ENCODE measurements at regions not wholly inside any gene's neighbourhood (a gene's known extent, or its start where the extent isn't known, plus 50 kb on each side); places are given as distances from the start of the nearest gene placed in this dataset.

DNA sequence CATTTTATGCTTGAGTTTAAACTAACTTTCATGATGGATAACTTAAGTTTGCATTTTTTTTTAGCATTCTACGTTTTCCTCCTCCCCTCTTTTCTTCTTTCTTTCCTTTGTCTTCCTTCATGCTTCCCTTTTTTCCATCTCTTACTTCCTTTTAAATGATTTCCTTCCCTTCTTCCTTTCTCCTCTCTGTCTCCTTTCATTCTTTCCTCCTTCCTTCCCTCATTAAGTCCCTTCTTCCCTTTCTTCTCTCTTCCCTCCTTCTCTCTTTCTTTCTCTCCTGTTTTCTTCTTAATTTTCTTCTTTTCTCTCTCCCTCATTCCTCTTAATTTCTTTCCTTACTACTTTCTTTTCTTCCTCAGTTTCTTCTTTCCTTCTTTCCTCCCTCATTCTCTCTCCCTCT is 376.0 kb downstream of the LRIG3 start:
- DNase-seq, result no peak

DNA sequence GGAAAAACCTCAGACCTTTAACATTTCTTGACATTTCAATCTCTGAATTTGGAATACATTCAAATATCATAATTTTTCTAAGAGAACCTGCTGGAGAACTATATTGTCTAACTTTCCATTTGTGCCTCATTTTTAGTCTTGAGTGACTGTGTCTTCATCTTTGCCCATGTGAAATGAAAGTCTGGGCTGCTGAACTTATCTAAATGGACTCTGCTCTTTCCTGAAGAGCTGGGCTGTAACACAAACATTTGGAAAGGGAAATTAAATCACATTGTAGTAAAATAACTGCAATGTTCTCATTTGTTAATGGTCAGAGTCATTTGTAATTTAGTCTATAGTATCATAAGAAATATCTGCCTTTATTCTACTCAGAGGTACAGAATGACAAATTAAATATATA is 373.1 kb downstream of the LRIG3 start:
- no peak for DNase-seq

DNA sequence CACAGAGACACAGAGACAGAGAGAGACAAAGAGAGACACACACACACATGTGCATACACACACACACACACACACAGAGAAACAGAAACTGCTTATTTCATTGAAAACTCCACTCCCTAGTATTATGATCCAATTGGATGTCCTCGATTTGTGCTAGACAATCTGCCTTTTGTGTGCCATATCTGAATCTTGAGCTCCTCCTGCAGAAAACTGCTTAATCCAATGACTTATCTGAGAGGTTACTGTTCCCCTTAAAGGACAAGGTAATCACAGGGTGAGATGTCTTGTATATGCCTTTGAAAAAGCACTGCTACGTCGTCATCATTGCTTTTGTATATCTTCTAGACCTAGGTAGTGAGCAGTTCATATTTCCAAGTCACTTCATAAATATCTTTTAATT is 371.5 kb downstream of the LRIG3 start:
- no peak for DNase-seq

DNA sequence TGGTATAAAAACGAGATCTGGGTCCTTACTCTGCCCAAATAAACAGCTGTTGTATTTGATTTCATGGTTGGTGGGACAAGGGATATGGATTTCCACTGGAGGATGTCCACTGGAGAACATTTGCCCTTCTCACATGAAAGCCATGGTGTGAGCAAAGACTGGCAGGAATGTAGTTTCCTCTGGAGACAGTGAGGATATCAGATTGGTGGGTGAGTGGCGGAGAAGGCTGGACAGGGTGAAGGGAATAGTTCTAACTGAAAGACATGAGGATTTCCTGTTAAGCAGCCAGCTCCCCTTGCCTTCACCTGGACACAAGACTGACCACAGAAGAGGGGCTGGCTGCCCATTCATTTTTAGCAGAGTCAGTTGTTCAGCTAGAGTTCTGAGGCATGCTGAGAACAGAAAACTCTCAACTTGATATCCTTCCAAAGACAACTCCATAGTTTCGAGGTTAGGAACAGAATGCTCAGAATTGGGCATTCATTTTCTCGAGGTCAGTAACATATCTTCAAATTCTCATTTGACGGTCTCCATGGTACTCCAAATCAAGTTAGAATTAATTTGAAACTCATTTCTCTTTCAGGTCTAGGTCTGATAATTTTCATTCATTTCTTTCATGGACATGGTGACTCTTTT is 365.7 kb downstream of the LRIG3 start:
- no peak for DNase-seq

DNA sequence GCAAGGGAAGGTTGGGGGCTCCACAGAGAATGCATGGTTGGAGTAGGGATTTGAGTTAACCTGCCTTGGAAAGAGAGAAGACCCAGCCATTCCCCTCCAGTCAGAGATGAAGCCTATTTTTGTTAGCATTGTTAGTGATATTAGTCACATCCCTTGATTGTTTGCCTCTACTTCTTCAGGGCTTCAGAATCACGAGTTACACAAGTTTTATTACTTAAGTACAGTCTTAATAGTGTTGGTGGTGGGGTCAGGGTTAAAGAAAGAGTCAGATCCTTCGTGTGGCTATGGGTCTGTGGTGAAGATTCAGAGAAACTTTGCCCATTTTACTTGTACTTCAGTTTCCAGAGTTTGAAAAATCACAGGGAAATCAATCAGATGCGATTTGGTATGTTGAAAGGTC is 363.1 kb downstream of the LRIG3 start:
- DNase-seq, result no peak

DNA sequence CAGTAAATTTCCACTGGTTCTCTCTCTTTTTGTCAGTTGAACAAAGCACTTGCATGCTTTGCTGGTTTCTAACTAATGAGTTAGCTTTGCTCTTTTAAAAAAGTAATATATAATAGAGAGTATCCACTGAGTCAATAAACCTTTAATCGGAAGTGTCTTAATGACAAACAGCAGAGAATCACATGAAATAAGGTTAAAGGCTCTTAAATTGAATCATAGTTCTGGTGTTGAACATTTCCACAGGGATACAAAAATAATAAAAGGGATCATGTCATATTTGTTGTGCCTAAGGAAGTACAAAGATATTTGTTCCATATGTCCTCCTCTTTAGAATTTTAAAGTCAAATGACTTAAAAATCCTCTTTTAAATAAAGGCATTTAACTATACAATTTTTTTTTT is 362.6 kb downstream of the LRIG3 start:
- DNase-seq, result no peak

DNA sequence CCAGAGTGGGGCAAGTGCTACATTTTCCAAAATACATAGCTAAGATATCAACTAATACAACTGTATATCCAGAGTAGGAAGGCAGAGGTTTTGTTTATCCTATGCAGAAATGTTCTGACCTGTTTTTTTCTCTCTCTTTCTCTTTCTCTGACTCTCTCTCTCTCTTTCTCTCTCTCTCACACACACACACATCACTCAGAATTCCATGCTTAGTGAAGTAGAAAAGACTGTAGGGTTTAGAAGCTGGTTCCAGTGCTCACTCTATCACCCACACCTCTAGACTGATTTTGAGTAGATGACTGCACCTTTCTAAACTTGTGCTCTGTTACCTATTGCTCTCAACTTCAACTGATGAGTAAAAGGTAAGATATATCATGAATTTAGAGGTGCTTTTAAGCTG is 356.7 kb downstream of the LRIG3 start:
- DNase-seq, result no peak

DNA sequence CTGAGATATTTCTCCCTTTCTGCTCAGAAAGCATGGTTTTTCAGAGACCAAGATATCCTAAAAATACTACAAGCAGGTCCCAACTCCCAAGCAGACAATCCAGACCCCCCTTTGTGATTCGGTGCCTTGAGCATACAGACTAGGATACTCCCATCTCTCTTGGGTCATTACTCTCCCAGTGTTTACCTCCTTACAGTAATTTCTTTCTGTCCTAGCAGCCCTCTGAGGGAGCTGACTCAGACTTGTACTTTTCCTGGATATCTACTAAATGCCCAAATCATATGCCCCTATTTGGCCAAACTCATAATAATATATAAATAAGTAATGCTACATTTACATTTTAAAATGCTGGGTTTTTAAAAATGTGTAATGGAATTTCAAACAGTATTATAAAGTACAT is 355.6 kb downstream of the LRIG3 start:
- DNase-seq, result no peak

DNA sequence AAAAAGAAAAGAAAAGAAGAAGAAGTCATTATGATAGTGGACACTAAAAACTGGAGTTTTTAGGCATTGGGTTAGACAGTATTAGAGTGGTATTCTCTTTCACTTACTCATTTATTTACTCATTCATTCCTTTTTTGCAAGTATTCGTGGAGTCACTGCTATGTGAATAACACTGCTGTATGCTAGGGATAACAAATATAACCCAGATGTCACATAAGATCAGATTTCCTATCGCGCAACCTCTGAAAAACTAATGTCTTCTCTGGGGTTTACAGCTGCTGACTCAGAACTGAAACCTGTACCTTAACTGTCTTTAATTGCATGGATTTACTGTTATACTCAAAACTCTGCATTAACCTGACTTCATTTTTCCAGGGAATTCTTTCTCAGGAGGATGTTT is 353.7 kb downstream of the LRIG3 start:
- no peak for DNase-seq

DNA sequence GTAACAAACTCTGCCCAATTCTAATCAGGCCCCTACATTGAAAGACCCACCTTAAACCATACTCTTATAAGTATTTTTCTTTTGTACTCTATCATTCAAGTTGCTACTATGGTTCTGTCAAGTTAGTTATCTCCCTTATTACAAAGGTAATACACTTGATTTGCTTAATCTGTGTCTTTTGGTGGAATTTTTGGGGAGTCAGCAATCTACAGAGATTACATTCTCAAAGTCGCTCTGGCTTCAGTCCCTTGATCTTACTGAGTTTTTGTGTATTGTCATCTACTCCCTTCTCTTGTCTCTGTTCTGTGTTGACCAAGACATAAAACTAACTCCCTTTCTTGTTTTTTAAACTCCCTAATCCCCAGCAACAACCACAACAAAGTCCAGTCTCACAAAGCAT is 353.1 kb downstream of the LRIG3 start:
- peak; percentile 10 for DNase-seq

DNA sequence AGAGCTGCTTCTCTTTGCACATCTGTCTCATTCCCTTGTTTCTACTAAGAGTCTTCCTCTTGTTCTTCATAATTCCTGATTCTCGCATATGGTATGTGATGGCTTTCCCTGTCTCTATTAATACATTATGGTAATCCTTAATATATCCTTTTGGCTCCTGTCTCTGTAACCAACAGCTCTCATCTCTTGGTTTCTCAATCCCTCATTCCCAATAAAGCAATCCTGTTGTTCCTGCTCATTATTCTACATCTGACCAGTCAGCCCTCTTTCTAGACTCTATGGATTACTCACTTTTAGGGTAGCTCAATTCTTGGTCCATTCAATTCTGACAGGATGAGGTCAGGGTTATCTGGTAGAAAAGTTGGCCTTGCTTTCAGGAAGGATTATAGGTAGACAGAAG is 349.9 kb downstream of the LRIG3 start:
- no peak for DNase-seq

DNA sequence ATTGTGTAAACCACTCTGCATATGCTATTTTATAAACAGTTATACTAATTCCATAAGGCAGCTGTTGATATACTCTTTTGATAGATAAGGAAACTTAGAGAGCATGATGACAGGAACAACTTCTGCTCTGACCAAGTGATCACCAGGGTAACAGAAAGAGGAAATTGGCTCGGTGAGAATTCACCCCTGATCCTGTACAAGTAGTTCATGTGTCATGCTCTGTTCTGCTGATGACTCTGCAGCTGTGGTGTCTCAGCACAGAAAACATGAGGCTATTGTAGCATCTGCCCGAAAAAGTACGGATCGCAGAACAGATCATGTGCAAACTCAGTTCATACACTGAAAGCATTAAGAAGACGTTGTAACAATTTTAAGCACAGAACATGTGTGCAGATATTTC is 345.0 kb downstream of the LRIG3 start:
- no peak for DNase-seq

DNA sequence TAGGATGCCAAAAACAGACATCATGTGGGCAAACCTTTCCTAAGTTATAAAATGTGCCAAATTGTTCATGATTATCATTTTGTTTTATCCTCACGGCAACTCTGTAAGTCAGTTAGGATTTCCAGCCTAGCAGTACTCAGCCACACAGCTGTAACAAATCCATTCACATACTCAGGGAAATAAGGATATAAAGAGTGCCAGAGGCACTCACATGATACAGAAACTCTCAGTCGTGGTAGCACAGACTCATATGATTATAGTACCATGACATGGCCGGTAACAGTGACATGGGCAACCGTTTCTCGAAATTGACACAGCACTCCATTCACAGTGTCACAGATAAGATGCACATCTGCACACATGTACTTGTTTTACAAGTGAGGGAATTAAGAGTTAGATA is 344.2 kb downstream of the LRIG3 start:
- DNase-seq, result no peak

DNA sequence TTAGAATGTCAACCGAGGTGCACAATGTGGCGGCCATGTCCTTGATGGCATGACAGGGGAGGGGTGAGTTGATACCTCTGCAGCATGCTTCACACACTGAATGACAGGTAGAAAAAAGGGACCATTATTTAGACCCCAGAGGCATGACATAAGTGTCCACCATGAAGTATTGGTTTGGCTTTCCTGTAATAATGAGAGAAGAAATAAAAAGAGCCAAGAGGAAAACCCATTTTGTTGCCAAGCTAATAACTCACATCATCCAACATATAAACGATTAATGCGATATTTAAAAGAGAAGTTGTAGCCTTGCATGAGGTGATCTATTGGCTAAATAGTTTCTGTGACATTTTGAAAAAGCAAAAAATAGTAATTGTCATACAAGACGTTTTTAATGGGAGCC is 343.4 kb downstream of the LRIG3 start:
- DNase-seq, result no peak

DNA sequence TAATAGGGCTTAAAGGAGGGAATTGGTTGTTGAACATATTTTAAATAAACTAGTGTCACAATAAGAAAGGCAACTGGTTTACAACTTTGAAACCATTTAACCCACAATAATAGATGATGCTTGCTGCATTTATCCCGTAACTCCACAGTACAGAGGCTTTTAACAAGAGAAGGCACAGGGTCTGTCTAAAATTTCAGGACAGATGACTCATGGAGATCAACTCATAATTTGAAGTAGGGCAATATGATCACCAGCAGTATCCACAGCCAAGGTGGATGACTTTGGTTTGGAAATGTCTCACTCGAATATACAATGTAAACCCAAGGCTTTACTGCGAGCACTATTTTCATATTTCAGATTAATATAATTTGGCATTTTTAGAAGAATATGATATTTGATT is 340.2 kb downstream of the LRIG3 start:
- DNase-seq, result no peak

DNA sequence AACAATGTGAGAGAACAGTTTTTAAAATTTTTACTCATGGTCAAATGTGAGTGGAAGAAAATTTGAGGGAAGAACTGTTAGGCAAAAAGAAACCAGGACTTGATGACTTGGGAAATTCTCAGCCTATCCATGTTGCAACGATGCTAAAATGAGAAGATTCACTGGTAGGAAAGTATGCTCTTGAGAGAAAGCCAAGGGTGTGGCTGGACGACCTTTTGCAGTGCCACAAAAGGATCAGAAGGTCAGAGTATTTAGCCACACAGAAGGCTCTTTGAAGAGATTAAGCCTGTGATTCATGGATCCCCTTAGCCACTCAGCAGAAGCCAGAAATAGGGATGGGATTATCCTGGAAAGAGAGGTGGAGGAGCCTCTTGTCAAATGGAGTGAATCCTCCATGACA is 336.8 kb downstream of the LRIG3 start:
- no peak for DNase-seq

DNA sequence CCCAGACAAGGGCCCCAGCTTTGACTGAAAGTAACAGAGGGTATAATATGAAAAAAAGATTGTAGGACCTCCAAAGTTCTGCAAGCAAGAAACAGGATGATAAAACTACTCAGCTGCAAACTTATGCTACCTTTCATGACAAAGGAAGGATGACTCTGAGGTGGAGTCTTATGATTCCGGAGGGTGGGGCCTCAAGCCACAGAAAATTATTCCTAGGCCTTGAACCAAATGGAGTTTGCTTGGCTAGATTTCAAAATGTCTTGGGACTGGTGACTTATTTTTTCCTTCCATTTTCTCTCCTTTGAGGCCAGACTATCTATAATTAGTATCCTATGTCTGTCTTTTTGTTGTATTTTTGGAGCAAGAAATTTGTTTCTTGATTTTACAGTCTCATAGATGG is 336.4 kb downstream of the LRIG3 start:
- DNase-seq, result no peak

DNA sequence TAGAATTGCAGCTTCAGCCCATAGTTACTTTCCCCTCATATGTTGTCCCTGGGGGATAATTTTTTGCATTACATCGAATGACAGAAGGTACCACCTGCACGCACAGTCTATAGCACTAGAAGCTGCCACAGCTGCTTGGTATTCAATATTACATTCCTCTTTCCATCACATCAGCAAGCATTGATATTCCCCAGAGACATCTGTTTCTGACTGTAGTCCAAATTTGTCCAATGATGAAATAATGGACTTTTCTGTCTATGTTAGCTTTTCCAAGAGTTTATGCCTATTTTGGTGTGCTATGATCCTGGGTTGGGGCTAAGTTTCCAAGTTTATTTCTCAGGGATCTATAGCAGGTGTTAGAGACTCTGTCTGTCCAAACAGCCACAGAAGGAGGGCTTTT is 335.4 kb downstream of the LRIG3 start:
- DNase-seq, result no peak

DNA sequence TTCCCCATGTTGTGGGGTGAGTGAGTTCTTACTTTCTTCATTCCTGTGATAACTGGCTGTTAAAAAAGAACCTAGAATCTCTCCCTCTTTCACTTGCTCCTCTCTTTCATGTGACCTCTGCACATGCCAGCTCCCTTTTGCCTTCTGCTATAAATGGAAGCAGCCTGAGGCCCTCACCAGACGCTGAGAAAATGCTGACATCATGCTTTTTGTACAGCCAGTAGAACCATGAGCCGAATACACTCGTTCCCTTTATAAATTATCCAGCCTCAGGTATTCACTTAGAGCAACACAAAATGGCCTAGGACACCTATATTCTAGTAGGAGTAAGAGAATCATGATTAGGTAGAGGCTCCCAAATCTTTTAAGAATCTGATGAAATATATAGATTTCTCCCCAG is 333.5 kb downstream of the LRIG3 start:
- DNase-seq, result no peak

DNA sequence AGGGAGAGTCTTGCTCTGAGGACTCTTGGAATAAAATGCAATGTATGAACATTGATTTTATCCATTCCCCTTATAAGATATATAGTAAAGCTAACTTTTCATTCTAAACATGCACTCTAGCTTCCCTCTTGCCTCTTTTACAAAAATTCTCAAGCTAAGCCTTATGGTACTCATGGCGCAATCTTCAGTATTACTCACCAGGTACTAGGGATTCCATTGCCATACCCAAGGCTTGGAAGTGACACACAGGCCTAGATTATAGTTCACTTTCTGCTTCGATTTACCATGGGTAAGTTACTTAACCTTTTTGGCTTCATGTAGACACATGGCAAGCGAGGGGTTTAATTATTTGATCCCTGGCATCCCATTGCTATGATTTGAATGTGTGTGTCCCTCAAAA is 331.5 kb downstream of the LRIG3 start:
- no peak for DNase-seq

DNA sequence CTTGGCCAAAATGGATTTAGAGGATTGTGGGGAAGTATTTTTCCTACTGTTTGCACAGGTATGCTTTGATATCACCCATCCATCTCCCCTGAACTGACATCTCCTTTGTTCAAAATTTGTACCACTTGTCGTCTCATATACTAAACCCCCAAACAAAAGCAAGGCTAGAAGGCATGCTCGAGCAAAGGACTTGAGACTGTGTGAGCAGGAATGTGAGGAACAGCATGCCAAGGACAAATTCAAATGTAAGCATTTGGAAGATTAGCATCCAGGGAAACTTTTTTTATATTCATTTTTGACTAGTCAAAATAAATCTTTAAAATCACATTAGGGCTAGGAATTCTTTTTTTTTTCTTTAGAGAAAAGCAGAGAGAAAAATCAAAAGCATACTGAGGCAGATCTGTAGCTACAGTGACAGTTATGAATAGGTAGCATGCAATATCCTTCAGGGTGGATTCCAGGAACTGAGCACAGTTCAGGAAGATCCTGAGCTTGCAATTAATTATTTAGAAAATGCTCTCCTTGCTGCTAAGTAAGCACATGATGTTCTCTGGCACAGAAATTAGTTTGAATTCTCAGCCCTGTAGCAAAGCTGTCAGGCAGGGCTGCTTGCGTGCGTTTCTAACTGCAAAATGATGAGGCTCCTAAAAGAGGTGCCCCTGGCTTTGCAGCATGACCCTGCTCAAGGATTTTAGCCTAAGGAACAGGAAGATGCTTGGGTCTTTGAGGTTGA is 327.7 kb downstream of the LRIG3 start:
- DNase-seq, result no peak

DNA sequence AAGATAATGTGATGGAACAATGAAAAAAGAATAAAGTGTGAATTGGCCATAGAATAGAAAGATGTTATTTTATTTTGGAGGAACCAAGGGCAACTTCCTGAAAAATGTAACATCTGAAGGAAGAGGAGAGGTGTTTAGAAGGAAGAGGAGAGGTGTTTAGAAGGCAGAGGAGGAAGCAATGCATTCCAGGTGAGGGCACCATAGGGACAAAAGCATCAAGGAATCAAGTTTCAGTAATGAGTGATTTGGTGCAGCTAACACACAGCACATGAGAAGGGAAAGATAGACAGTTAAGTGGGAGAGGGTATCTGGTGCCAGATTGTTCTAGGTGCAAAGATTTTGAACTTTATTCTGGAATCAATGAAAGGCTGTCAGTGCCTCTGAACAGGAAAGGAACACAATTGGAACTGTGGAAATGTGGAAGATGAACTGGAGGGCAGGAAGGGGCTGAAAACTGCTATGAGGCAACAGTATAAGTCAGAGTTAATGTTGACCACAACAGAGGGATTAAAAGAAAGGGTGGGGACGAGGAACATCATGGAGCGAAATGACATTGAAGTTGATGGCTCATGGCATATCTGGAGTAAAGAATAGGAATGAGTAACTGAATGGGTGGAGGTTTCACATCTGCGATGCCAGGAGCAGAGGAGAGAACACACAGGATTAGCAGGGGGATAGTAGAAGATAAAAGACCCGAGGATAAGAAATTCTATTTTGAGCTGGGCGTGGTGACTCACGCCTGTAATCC is 326.6 kb downstream of the LRIG3 start:
- no peak for DNase-seq

DNA sequence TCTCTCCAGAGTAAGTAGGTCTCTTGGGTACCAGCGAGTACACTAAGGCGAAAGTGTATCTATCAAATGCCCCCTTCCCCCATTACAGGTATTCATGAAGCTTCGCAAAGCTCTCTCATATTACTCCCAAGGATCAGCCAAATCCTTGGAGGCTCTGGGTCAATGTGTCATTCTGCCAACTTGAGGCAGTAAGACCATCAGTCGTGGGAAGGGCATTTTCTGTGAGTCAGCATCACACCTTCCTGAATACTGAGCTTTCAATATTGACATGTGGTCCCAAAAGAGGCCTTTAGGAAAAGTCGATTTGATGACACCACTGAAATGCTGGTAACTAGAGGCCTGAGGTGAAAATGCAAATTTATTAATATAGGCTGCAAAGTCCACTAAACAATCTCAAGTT is 323.9 kb downstream of the LRIG3 start:
- no peak for DNase-seq

DNA sequence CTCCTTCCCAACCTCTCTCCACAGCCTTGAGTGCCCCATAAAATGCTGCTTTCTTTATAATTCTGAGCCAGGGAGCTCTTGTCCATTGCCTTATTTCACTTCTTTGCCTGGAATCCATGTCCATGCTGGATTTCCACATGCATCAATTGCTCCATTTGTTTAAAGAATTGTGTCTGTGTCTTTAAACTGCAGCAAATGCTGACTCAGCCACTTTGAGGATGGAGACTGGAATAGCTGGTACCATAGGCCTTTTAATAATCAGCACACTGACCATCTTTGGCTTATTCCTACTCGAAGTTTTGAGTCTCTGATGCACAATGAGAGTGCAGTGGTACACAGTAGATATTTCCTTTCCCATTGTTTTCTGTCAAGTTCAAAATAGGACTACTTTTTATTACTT is 318.8 kb downstream of the LRIG3 start:
- DNase-seq, result no peak

DNA sequence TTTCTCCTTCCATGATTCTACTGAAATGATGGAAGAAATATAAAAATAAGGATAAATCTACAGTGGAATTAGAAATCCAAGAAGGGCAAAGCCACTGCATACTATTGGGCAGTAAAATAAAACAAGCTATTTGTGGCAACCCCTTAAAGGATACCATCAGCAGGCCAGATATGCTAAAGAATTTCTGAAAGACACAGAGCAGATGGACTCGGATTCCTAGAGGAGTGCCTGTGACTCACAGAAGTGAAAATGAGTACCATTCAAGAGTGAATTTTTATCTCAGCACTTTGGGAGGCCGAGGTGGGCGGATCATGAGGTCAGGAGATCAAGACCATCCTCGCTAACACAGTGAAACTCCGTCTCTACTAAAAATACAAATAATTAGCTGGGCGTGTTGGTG is 318.1 kb downstream of the LRIG3 start:
- no peak for DNase-seq
